WTC11 (cell line): ENCODE measurements at regions not wholly inside any gene's neighbourhood (a gene's known extent, or its start where the extent isn't known, plus 50 kb on each side); places are given as distances from the start of the nearest gene placed in this dataset.

Experiments
- ATAC-seq: fragments of 200-7000 bp; cut with Tn5 transposase; 2 replicates; pipeline ENCODE4 v1.10.0; 2021; ENCODE audit warnings: mild to moderate bottlenecking, moderate library complexity
- CTCF ChIA-PET: fragments of 300-600 bp; sonication (Branson Sonifier 250); formaldehyde crosslinking; loops from one replicate; lab custom pipeline; 2021; ENCODE audit warnings: antibody characterized with exemption; lab: Charles Lee
- POLR2A ChIA-PET: fragments of 350-600 bp; sonication (Branson Sonifier 250); formaldehyde crosslinking; loops from one replicate; lab custom pipeline; 2021; ENCODE audit warnings: antibody characterized with exemption; lab: Charles Lee
- DNase-seq: peaks from one replicate; pipeline ENCODE4 v3.0.0; 2021; ENCODE audit warnings: low spot score
- H3K27ac Mint-ChIP-seq: 2 replicates; pipeline ENCODE4 v1.8.0; 2021; ENCODE audit warnings: mixed read lengths
- H3K27me3 Mint-ChIP-seq: 2 replicates; pipeline ENCODE4 v1.8.0; 2021; ENCODE audit warnings: low read depth, mild to moderate bottlenecking, moderate library complexity, mixed read lengths
- H3K36me3 Mint-ChIP-seq: 2 replicates; pipeline ENCODE4 v1.8.0; 2021; ENCODE audit warnings: mixed read lengths
- H3K4me1 Mint-ChIP-seq: 2 replicates; pipeline ENCODE4 v1.8.0; 2022; ENCODE audit warnings: mixed read lengths
- H3K4me3 Mint-ChIP-seq: 2 replicates; pipeline ENCODE4 v1.8.0; 2021; ENCODE audit warnings: mild to moderate bottlenecking, moderate library complexity, mixed read lengths
- H3K9me3 Mint-ChIP-seq: 2 replicates; pipeline ENCODE4 v1.8.0; 2021; ENCODE audit warnings: mixed read lengths
- CREM ChIP-seq: sonication (generic); formaldehyde crosslinking; IDR thresholded peaks from 2 replicates; pipeline ENCODE4 v1.8.1; 2022; ENCODE audit warnings: mild to moderate bottlenecking, missing genetic modification reagents, moderate library complexity
- EMX1 ChIP-seq: fragments of 250-450 bp; sonication (Bioruptor Pico); IDR thresholded peaks from 2 replicates; pipeline ENCODE4 v1.8.0; 2021; ENCODE audit warnings: mild to moderate bottlenecking
- IRF2 ChIP-seq: sonication (generic); formaldehyde crosslinking; IDR thresholded peaks from 2 replicates; pipeline ENCODE4 v1.8.0; 2022; ENCODE audit warnings: low read depth, missing genetic modification reagents, borderline replicate concordance
- JUN ChIP-seq: sonication (generic); formaldehyde crosslinking; IDR thresholded peaks from 2 replicates; pipeline ENCODE4 v1.8.0; 2023; ENCODE audit warnings: mild to moderate bottlenecking, missing genetic modification reagents
- NR2C2 ChIP-seq: sonication (generic); formaldehyde crosslinking; IDR thresholded peaks from 2 replicates; pipeline ENCODE4 v1.8.0; 2022; ENCODE audit warnings: mild to moderate bottlenecking, missing genetic modification reagents
- SMAD3 ChIP-seq: sonication (generic); formaldehyde crosslinking; IDR thresholded peaks from 2 replicates; pipeline ENCODE4 v1.8.0; 2022; ENCODE audit warnings: missing genetic modification reagents, mild to moderate bottlenecking, borderline replicate concordance
- TEAD4 ChIP-seq: sonication (generic); formaldehyde crosslinking; IDR thresholded peaks from 2 replicates; pipeline ENCODE4 v1.8.0; 2022; ENCODE audit warnings: mild to moderate bottlenecking, missing genetic modification reagents
- ZNF317 ChIP-seq: sonication (generic); formaldehyde crosslinking; IDR thresholded peaks from 2 replicates; pipeline ENCODE4 v1.8.1; 2023; ENCODE audit warnings: low read depth, mild to moderate bottlenecking, moderate library complexity, missing genetic modification reagents, borderline replicate concordance
- ZNF396 ChIP-seq: fragments of 250-450 bp; sonication (Bioruptor Pico); IDR thresholded peaks from 2 replicates; pipeline ENCODE4 v1.8.0; 2021; ENCODE audit warnings: mild to moderate bottlenecking, moderate library complexity, borderline replicate concordance
- TF ChIP-seq, protein P1 (sequence below): sonication (generic); formaldehyde crosslinking; IDR thresholded peaks from 2 replicates; pipeline ENCODE4 v1.8.0; 2023; ENCODE audit warnings: missing genetic modification reagents
- TF ChIP-seq, protein P2 (sequence below): sonication (generic); formaldehyde crosslinking; IDR thresholded peaks from 2 replicates; pipeline ENCODE4 v1.8.1; 2023; ENCODE audit warnings: mild to moderate bottlenecking, missing genetic modification reagents
- TF ChIP-seq, protein P3 (sequence below): sonication (generic); formaldehyde crosslinking; IDR thresholded peaks from 2 replicates; pipeline ENCODE4 v1.8.1; 2023; ENCODE audit warnings: mild to moderate bottlenecking, moderate library complexity, missing genetic modification reagents
- TF ChIP-seq, protein P4 (sequence below): sonication (generic); formaldehyde crosslinking; IDR thresholded peaks from 2 replicates; pipeline ENCODE4 v1.8.1; 2023; ENCODE audit warnings: mild to moderate bottlenecking, missing genetic modification reagents, borderline replicate concordance
- TF ChIP-seq, protein P5 (sequence below): sonication (generic); formaldehyde crosslinking; IDR thresholded peaks from 2 replicates; pipeline ENCODE4 v1.8.0; 2022; ENCODE audit warnings: mild to moderate bottlenecking, missing genetic modification reagents

DNA sequence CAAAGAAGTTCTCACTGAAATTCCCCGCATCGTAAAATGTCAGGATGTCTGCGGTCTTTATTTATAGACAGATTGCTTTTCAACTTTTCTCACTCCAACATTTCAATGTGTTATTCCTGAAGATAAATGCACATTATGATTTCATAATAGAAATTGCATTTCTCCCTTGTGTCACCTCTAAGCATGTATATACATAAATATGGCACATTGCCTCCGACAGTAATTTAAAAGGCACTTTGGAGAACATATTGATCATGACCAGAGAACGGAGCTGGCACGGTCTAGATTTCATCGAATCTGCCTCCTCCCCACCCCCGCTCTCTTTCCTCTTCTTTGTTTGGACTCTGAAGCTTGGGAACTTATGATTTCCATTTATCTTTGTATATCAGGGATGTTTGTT is 54.9 kb upstream of the IGSF21 start:
- ChIA-PET POLR2A (no interaction called here), CTCF (no interaction called here)
- no peaks in the 10 kb centered on the region for H3K36me3 Mint-ChIP-seq
- no peak for TF ChIP-seq ZNF317
- TF ChIP-seq ZNF396 (CRISPR knock-in tag), result no peak
- TF ChIP-seq CREM, result no peak
- TF ChIP-seq, protein P1, sequence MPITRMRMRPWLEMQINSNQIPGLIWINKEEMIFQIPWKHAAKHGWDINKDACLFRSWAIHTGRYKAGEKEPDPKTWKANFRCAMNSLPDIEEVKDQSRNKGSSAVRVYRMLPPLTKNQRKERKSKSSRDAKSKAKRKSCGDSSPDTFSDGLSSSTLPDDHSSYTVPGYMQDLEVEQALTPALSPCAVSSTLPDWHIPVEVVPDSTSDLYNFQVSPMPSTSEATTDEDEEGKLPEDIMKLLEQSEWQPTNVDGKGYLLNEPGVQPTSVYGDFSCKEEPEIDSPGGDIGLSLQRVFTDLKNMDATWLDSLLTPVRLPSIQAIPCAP (CRISPR knock-in tag), result no peak
- H3K4me1 Mint-ChIP-seq, result no peaks in the 10 kb centered on the region
- DNase-seq, result no peak
- peaks cover 7% of the 10 kb centered on the region for H3K9me3 Mint-ChIP-seq
- no peak overlapping the region for H3K4me3 Mint-ChIP-seq
- H3K27ac Mint-ChIP-seq, result no peak overlapping the region
- ATAC-seq, result no peak
- peaks cover 39% of the 10 kb centered on the region for H3K27me3 Mint-ChIP-seq

DNA sequence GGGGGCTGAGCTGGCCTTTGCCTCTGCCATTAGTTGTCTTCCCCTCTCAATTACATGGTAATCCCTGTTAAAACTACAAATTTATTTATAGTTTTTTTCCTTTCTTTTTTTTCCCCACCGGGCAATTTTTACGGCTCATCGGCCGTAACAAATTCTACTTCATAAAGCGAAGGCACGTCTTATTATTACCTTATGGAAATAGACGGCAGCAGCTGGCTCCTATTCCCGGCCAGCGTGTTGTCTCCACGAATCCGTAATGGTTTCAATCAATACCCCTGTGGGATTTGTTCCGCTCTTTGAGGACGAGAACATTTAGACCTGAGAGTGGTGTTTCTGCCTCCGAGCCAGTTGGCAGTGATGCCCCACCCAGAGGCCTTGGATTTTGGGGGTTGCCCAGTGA is 52.4 kb upstream of the IGSF21 start:
- CTCF ChIA-PET, result no interaction called here

DNA sequence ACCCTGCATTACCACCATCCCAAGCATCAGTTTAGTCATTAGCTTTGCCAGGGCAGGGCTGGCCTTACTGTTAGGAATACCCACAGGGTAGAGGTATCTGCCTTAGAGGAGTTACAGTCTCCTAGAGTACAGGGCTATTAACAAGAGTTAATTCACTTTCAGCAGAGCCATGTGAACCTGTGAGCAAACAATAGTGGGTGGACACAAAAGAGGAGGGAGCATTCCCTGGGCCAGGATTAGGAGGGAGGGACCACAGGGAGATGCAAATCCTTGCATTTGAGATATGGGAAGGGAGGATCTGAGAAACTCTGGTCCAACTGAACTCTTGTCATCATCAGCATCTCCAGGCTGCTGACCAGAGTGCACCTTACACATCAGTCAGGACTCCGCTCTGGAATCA is 51.1 kb upstream of the IGSF21 start:
- Mint-ChIP-seq H3K36me3 (no peaks in the 10 kb centered on the region), H3K27ac (no peak overlapping the region), H3K27me3 (peaks cover 54% of the 10 kb centered on the region), H3K4me1 (no peaks in the 10 kb centered on the region), H3K4me3 (no peak overlapping the region), H3K9me3 (no peaks in the 10 kb centered on the region)
- ATAC-seq (no peak), DNase-seq (no peak)
- ChIA-PET POLR2A (no interaction called here), CTCF (no interaction called here)
- TF ChIP-seq NR2C2, result no peak
- TF ChIP-seq, protein P2, sequence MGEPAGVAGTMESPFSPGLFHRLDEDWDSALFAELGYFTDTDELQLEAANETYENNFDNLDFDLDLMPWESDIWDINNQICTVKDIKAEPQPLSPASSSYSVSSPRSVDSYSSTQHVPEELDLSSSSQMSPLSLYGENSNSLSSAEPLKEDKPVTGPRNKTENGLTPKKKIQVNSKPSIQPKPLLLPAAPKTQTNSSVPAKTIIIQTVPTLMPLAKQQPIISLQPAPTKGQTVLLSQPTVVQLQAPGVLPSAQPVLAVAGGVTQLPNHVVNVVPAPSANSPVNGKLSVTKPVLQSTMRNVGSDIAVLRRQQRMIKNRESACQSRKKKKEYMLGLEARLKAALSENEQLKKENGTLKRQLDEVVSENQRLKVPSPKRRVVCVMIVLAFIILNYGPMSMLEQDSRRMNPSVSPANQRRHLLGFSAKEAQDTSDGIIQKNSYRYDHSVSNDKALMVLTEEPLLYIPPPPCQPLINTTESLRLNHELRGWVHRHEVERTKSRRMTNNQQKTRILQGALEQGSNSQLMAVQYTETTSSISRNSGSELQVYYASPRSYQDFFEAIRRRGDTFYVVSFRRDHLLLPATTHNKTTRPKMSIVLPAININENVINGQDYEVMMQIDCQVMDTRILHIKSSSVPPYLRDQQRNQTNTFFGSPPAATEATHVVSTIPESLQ (CRISPR knock-in tag), result no peak
- no peak for TF ChIP-seq IRF2 (CRISPR knock-in tag)
- TF ChIP-seq TEAD4 (CRISPR knock-in tag), result no peak
- no peak for TF ChIP-seq EMX1
- TF ChIP-seq, protein P3, sequence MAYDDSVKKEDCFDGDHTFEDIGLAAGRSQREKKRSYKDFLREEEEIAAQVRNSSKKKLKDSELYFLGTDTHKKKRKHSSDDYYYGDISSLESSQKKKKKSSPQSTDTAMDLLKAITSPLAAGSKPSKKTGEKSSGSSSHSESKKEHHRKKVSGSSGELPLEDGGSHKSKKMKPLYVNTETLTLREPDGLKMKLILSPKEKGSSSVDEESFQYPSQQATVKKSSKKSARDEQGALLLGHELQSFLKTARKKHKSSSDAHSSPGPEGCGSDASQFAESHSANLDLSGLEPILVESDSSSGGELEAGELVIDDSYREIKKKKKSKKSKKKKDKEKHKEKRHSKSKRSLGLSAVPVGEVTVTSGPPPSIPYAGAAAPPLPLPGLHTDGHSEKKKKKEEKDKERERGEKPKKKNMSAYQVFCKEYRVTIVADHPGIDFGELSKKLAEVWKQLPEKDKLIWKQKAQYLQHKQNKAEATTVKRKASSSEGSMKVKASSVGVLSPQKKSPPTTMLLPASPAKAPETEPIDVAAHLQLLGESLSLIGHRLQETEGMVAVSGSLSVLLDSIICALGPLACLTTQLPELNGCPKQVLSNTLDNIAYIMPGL, result no peak

More for the DNA sequence above, 52.4 kb upstream of the IGSF21 start:
- no peak for DNase-seq
- Mint-ChIP-seq H3K27me3 (peaks cover 51% of the 10 kb centered on the region), H3K27ac (no peak overlapping the region), H3K4me1 (no peaks in the 10 kb centered on the region), H3K4me3 (no peak overlapping the region), H3K36me3 (no peaks in the 10 kb centered on the region), H3K9me3 (no peaks in the 10 kb centered on the region)
- no peak for ATAC-seq
- TF ChIP-seq CREM (no peak), IRF2 (CRISPR knock-in tag) (no peak), EMX1 (no peak), JUN (CRISPR knock-in tag) (no peak), SMAD3 (CRISPR knock-in tag) (no peak)
- TF ChIP-seq, protein P4, sequence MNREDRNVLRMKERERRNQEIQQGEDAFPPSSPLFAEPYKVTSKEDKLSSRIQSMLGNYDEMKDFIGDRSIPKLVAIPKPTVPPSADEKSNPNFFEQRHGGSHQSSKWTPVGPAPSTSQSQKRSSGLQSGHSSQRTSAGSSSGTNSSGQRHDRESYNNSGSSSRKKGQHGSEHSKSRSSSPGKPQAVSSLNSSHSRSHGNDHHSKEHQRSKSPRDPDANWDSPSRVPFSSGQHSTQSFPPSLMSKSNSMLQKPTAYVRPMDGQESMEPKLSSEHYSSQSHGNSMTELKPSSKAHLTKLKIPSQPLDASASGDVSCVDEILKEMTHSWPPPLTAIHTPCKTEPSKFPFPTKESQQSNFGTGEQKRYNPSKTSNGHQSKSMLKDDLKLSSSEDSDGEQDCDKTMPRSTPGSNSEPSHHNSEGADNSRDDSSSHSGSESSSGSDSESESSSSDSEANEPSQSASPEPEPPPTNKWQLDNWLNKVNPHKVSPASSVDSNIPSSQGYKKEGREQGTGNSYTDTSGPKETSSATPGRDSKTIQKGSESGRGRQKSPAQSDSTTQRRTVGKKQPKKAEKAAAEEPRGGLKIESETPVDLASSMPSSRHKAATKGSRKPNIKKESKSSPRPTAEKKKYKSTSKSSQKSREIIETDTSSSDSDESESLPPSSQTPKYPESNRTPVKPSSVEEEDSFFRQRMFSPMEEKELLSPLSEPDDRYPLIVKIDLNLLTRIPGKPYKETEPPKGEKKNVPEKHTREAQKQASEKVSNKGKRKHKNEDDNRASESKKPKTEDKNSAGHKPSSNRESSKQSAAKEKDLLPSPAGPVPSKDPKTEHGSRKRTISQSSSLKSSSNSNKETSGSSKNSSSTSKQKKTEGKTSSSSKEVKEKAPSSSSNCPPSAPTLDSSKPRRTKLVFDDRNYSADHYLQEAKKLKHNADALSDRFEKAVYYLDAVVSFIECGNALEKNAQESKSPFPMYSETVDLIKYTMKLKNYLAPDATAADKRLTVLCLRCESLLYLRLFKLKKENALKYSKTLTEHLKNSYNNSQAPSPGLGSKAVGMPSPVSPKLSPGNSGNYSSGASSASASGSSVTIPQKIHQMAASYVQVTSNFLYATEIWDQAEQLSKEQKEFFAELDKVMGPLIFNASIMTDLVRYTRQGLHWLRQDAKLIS (CRISPR knock-in tag), result no peak
- TF ChIP-seq, protein P5, sequence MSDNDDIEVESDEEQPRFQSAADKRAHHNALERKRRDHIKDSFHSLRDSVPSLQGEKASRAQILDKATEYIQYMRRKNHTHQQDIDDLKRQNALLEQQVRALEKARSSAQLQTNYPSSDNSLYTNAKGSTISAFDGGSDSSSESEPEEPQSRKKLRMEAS (CRISPR knock-in tag), result no peak
- POLR2A ChIA-PET, result no interaction called here
